HEK293T (cell line): ENCODE measurements at regions not wholly inside any gene's neighbourhood (a gene's known extent, or its start where the extent isn't known, plus 50 kb on each side); places are given as distances from the start of the nearest gene placed in this dataset.

Experiments used
- CTCF ChIA-PET: fragments of 350-600 bp; formaldehyde crosslinking; extraction: SDS; loops from one replicate; lab custom pipeline; 2021; ENCODE audit warnings: antibody characterized with exemption, inconsistent platforms; lab: Yijun Ruan, JAX
- POLR2A ChIA-PET: fragments of 350-600 bp; formaldehyde crosslinking; extraction: SDS; loops from one replicate; lab custom pipeline; 2020; ENCODE audit warnings: antibody characterized with exemption, inconsistent platforms; lab: Yijun Ruan, JAX
- DNase-seq: peaks from one replicate; pipeline ENCODE4 v3.0.0; 2012; ENCODE audit warnings: mixed read lengths; ENCODE audit errors: extremely low spot score
- ARNT ChIP-seq: fragments of 450-650 bp; IDR thresholded peaks from 2 replicates; pipeline ENCODE4 v1.6.1; 2017; ENCODE audit warnings: mild to moderate bottlenecking
- BHLHE40 ChIP-seq: fragments of 450-650 bp; IDR thresholded peaks from 2 replicates; pipeline ENCODE4 v1.6.1; 2016; ENCODE audit warnings: mild to moderate bottlenecking, moderate library complexity, borderline replicate concordance
- CTBP1 ChIP-seq: fragments of 450-650 bp; IDR thresholded peaks from 2 replicates; pipeline ENCODE4 v1.6.1; 2016; ENCODE audit warnings: borderline replicate concordance
- ELF4 ChIP-seq: fragments of 450-650 bp; IDR thresholded peaks from 2 replicates; pipeline ENCODE4 v1.6.1; 2017; ENCODE audit warnings: antibody characterized with exemption
- FOXA1 ChIP-seq: fragments of 450-650 bp; IDR thresholded peaks from 2 replicates; pipeline ENCODE4 v1.6.1; 2016; ENCODE audit warnings: mild to moderate bottlenecking
- FOXK2 ChIP-seq: fragments of 450-650 bp; IDR thresholded peaks from 2 replicates; pipeline ENCODE4 v1.6.1; 2016; ENCODE audit warnings: mild to moderate bottlenecking
- FOXM1 ChIP-seq: fragments of 450-650 bp; IDR thresholded peaks from 2 replicates; pipeline ENCODE4 v1.6.1; 2017; ENCODE audit warnings: mild to moderate bottlenecking, borderline replicate concordance
- HDGF ChIP-seq: fragments of 450-650 bp; IDR thresholded peaks from 2 replicates; pipeline ENCODE4 v1.6.1; 2017; ENCODE audit warnings: antibody characterized with exemption, borderline replicate concordance
- L3MBTL2 ChIP-seq: fragments of 450-650 bp; conservative IDR thresholded peaks from 2 replicates; pipeline ENCODE4 v1.6.1; 2016; ENCODE audit warnings: mild to moderate bottlenecking
- LEF1 ChIP-seq: fragments of 450-650 bp; IDR thresholded peaks from 2 replicates; pipeline ENCODE4 v1.6.1; 2017; ENCODE audit warnings: mild to moderate bottlenecking, borderline replicate concordance
- NFRKB ChIP-seq: fragments of 450-650 bp; IDR thresholded peaks from 2 replicates; pipeline ENCODE4 v1.6.1; 2016; ENCODE audit warnings: mild to moderate bottlenecking, moderate library complexity
- SP1 ChIP-seq: fragments of 450-650 bp; IDR thresholded peaks from 2 replicates; pipeline ENCODE4 v1.6.1; 2017
- SUZ12 ChIP-seq: fragments of 450-650 bp; IDR thresholded peaks from 2 replicates; pipeline ENCODE4 v1.6.1; 2016; ENCODE audit warnings: mild to moderate bottlenecking
- TARDBP ChIP-seq: fragments of 450-650 bp; IDR thresholded peaks from 2 replicates; pipeline ENCODE4 v1.6.1; 2016
- ZNF384 ChIP-seq: fragments of 450-650 bp; IDR thresholded peaks from 2 replicates; pipeline ENCODE4 v1.6.1; 2016
- TF ChIP-seq, protein P1 (sequence below): fragments of 450-650 bp; IDR thresholded peaks from 2 replicates; pipeline ENCODE4 v1.6.1; 2016

DNA sequence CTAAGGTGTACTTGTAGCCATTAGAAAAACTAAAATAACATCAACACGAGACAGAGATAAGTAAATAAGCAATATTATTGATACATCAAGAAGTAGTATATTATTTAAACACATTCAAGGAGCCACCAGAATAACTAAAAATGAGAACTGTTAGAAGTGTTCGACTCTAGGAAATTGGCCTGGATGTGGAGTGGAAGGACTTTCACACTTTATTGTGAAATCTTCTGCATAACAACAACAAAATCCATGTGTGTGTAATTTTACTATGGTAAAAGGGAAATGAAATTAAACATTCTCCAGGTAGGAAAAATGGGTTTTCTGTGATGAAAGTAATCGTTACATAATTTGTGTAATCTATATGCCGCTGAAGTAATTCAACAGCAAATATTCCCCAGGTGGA is 96.3 kb upstream of the RNF152 start:
- DNase-seq = no peak
- POLR2A ChIA-PET = no interaction called here
- TF ChIP-seq SUZ12 (no peak), SP1 (no peak), NFRKB (no peak), L3MBTL2 (no peak), FOXK2 (no peak), ELF4 (no peak), ZNF384 (no peak), CTBP1 (no peak), BHLHE40 (no peak), FOXA1 (no peak), TARDBP (no peak)
- TF ChIP-seq, protein P1, sequence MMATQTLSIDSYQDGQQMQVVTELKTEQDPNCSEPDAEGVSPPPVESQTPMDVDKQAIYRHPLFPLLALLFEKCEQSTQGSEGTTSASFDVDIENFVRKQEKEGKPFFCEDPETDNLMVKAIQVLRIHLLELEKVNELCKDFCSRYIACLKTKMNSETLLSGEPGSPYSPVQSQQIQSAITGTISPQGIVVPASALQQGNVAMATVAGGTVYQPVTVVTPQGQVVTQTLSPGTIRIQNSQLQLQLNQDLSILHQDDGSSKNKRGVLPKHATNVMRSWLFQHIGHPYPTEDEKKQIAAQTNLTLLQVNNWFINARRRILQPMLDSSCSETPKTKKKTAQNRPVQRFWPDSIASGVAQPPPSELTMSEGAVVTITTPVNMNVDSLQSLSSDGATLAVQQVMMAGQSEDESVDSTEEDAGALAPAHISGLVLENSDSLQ = no peak
- CTCF ChIA-PET = no interaction called here

DNA sequence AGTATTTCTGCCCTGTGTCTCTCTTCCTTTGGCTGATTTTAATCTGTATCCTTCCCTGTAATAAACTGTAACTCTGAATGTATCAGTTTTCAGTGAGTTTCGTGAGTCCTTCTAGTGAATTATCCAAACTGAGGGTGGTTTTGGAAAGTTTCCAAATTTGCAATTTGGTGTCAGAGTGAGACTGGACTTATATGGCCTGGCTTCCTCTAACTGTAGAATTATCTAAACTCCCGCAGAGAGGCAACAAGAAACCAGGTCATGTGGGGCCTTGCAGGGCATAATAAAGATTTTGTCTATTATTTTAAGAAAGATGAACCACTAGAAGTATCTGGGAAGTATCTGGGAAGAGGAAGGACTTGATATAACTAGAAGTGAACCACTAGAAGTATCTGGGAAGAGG is 95.3 kb upstream of the RNF152 start:
- CTCF ChIA-PET = no interaction called here
- DNase-seq = peak; percentile 29
- POLR2A ChIA-PET = no interaction called here
- TF ChIP-seq ELF4 = no peak
- TF ChIP-seq TARDBP = no peak
- no peak for TF ChIP-seq CTBP1
- TF ChIP-seq L3MBTL2 = no peak
- no peak for TF ChIP-seq FOXK2
- TF ChIP-seq FOXM1 = no peak
- no peak for TF ChIP-seq FOXA1
- TF ChIP-seq NFRKB = no peak
- TF ChIP-seq ZNF384 = no peak
- TF ChIP-seq SP1 = no peak
- no peak for TF ChIP-seq SUZ12
- no peak for TF ChIP-seq BHLHE40
- no peak for TF ChIP-seq HDGF

DNA sequence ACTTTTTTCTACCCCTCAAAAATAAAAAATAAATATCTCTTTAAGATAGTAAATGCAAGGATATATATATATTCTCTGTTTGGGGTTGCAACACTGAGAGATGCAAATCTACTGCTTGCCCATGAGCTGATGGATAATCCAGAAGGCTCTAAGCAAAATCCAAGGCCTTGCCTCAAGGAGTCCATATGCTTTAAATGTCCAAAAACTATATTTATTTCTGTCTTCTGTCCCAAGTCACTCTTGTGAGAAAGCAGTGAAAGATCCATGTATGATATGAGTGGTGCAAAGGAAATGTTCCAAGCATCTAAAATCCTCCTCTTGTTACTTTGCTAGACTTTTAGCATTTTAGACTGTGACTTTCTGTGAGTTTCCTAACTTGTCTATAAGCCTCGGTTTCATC is 92.9 kb upstream of the RNF152 start:
- no peak for TF ChIP-seq ZNF384
- TF ChIP-seq L3MBTL2 = no peak
- no peak for TF ChIP-seq FOXM1
- no peak for TF ChIP-seq ELF4
- TF ChIP-seq CTBP1 = no peak
- TF ChIP-seq BHLHE40 = no peak
- no peak for TF ChIP-seq FOXK2
- TF ChIP-seq ARNT = no peak
- no peak for TF ChIP-seq LEF1
- POLR2A ChIA-PET = no interaction called here
- DNase-seq = no peak
- CTCF ChIA-PET = no interaction called here

DNA sequence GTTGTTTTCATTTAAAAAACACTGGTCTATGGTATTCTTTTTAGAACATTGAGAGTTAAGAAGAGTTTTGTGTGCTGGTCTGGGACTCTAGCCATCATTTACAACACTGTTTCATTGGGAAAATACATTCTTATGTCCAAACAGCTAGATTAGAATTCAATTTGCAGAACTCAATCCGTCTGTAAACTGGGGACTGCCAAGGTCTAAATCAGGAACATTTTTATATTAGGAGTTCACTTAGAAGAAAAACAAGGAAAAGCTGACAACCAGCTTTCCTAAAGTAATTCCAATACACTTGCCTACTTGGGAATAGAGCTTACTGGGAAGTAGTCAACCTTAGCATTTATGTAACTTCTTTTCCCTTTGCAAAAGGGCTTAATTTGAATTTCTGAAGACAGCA is 91.5 kb upstream of the RNF152 start:
- TF ChIP-seq LEF1 (no peak), NFRKB (no peak), SUZ12 (no peak), HDGF (no peak), CTBP1 (no peak), BHLHE40 (no peak), L3MBTL2 (no peak), ELF4 (no peak), ARNT (no peak), TARDBP (no peak), SP1 (no peak), ZNF384 (no peak), FOXA1 (no peak), FOXK2 (no peak), FOXM1 (no peak)
- TF ChIP-seq, protein P1 = no peak
- CTCF ChIA-PET = no interaction called here
- no peak for DNase-seq
- POLR2A ChIA-PET = no interaction called here

DNA sequence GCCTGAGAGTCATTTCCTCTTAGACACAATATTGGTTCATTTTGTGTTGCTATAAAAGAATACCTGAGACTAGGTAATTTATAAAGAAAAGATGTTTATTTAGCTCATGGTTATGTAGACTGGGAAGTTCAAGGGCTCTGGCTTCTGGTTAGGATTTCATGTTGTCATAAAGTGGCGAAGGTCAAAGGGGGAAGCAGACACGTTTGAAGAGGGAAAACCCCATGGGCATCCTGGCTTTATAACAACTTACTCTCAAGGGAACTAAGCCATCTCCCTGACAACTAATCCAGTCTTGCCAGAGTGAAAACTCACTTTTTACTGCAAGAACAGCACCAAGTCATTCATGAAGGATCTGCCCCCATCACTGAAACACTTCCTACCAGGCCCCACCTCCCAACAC is 89.7 kb upstream of the RNF152 start:
- POLR2A ChIA-PET = no interaction called here
- CTCF ChIA-PET = no interaction called here
- no peak for DNase-seq
- TF ChIP-seq ELF4 = no peak
- TF ChIP-seq HDGF = no peak
- no peak for TF ChIP-seq FOXA1
- no peak for TF ChIP-seq FOXM1
- no peak for TF ChIP-seq SP1
- no peak for TF ChIP-seq LEF1

DNA sequence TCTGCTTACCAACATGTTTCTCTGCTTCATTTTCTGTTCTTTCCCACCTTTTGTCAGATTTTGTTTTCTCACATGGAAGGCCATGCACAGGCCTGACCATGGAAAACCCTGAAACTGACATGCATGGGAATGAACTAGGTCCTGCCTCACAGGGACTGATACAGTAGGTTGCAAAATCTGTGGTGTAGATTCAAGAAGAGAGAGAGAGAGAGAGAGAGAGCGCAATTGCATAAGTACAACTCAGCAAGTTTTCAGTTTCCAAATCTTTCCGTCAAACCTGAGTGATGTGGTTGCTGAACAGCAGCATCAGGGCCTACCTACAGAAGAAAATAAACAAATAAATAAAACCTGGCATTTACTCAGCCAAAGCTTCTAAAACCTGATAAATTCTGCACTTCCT is 87.5 kb upstream of the RNF152 start:
- no peak for TF ChIP-seq FOXA1
- TF ChIP-seq FOXM1 = no peak
- TF ChIP-seq LEF1 = no peak
- no peak for TF ChIP-seq HDGF
- TF ChIP-seq NFRKB = no peak
- TF ChIP-seq BHLHE40 = no peak
- no peak for TF ChIP-seq ZNF384
- no peak for TF ChIP-seq ARNT
- no peak for DNase-seq
- ChIA-PET CTCF (interaction anchor here (0.8 kb wide), 1 partner anchor 146 kb away, joined by 4 read pairs; no protein-coding TSS in a partner anchor), POLR2A (no interaction called here)

DNA sequence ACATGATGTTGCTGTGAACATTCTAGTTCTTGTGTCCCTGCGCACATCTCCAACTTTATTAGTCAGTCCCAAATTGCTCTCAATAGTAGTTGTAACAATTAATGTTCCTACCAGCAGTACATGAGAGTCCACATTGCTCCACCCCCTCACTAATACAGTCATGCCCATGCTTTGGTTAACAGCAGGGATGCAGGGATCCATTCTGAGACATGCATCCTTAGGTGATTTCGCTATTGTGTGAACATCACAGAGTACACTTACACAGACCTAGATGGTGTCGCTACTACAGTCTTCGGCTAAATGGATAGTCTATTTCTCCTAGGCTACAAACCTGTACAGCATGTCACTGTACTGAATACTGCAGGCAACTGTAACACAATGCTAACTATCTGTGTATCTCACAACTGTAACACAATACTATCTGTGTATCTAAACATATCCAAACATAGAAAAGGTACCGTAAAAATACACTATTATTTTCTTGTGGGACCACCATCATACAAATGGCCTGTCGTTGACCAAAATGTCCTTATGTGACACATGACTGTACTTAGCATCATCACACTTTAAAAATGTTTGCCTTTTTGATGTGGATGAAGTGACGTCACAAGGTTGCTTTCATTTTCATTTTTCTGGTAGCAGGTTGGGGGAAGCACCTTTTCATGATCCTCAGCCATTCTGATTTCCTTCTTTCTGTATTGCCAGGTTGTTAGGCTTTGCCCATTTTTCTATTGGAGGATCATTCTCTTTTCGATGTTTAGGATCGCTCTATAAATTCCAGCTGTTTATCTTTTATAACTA is 82.9 kb upstream of the RNF152 start:
- no peak for TF ChIP-seq FOXM1
- TF ChIP-seq FOXK2 = no peak
- ChIA-PET POLR2A (no interaction called here), CTCF (no interaction called here)
- DNase-seq = no peak
